Natural killer cell (primary cell): ENCODE measurements at regions not wholly inside any gene's neighbourhood (a gene's known extent, or its start where the extent isn't known, plus 50 kb on each side); places are given as distances from the start of the nearest gene placed in this dataset.

Experiments
- ATAC-seq, 3 donors: fragments of 150-1000 bp in 2 of 3; fragments of 200-7000 bp in 1 of 3; cut with Tn5 transposase; 1 replicate in 1 of 3; 2 replicates in 2 of 3; pipeline ENCODE4 v1.10.0; 2021; ENCODE audit warnings: mild to moderate bottlenecking in 2 of 3, moderate library complexity in 2 of 3
- DNase-seq, 2 donors: peaks; one replicate each; pipeline versions ENCODE4 v3.0.0 to v3.0.0-alpha.2; 2013 to 2021; ENCODE audit warnings: mixed read lengths in 1 of 2
- H3K27ac ChIP-seq: one replicate; pipeline ENCODE4 v1.5.1; 2013; ENCODE audit warnings: mild to moderate bottlenecking, low read length
- H3K27me3 ChIP-seq: one replicate; pipeline ENCODE4 v1.6.1; 2013; ENCODE audit warnings: low read length; ENCODE audit not compliant: control insufficient read depth, insufficient read depth
- H3K36me3 ChIP-seq: one replicate; pipeline ENCODE4 v1.6.1; 2013; ENCODE audit warnings: low read length; ENCODE audit not compliant: control insufficient read depth, insufficient read depth
- H3K4me1 ChIP-seq: one replicate; pipeline ENCODE4 v1.6.1; 2013; ENCODE audit warnings: low read length; ENCODE audit not compliant: control insufficient read depth, insufficient read depth
- H3K4me3 ChIP-seq: one replicate; pipeline ENCODE4 v1.5.1; 2013; ENCODE audit warnings: low read length
- H3K9me3 ChIP-seq: one replicate; pipeline ENCODE4 v1.6.1; 2013; ENCODE audit warnings: low read length; ENCODE audit not compliant: control insufficient read depth, insufficient read depth
- H3K27ac Mint-ChIP-seq, 2 donors: one replicate each; pipeline ENCODE4 v1.8.0; 2022; ENCODE audit warnings: mild to moderate bottlenecking in 2 of 2, mixed read lengths in 2 of 2, moderate library complexity in 1 of 2
- H3K27me3 Mint-ChIP-seq, 2 donors: one replicate each; pipeline ENCODE4 v1.8.0; 2022; ENCODE audit warnings: low read depth in 2 of 2, mixed read lengths in 2 of 2
- H3K36me3 Mint-ChIP-seq: one replicate; pipeline ENCODE4 v1.8.0; 2022; ENCODE audit warnings: mixed read lengths
- H3K4me1 Mint-ChIP-seq, 2 donors: one replicate each; pipeline ENCODE4 v1.8.0; 2022; ENCODE audit warnings: mixed read lengths in 2 of 2
- H3K4me3 Mint-ChIP-seq: one replicate; pipeline ENCODE4 v1.8.0; 2022; ENCODE audit warnings: mild to moderate bottlenecking, moderate library complexity, mixed read lengths
- H3K9me3 Mint-ChIP-seq, 2 donors: one replicate each; pipeline ENCODE4 v1.8.0; 2022; ENCODE audit warnings: mixed read lengths in 2 of 2
- CTCF ChIP-seq: fragments of 200-600 bp; IDR thresholded peaks from one replicate; pipeline ENCODE4 v1.8.0; 2022; ENCODE audit warnings: antibody characterized with exemption
- WGBS: methylation state at CpG from one replicate; pipeline ENCODE4 v1.1.7; 2013; ENCODE audit warnings: missing lambda C conversion rate; ENCODE audit not compliant: insufficient coverage; 5-methylcytosine and 5-hydroxymethylcytosine counted together
- intact Hi-C: fragments of 100-400 bp; cut with micrococcal nuclease; formaldehyde crosslinking; loops from one replicate; pipeline ENCODE4 v1.14.2; 2022

- peaks cover 7 to 13% of the 10 kb centered on the region in 2 donors for H3K9me3 Mint-ChIP-seq
- Histone ChIP-seq H3K27me3 (no peaks in the 10 kb centered on the region), H3K36me3 (no peaks in the 10 kb centered on the region), H3K4me3 (no peak overlapping the region), H3K9me3 (no peaks in the 10 kb centered on the region), H3K27ac (no peak overlapping the region), H3K4me1 (no peaks in the 10 kb centered on the region)
- DNase-seq, result no peak
- H3K4me1 Mint-ChIP-seq, result no peaks in the 10 kb centered on the region
- no peak for ATAC-seq
- H3K27ac Mint-ChIP-seq, result no peak overlapping the region
- no peaks in the 10 kb centered on the region for H3K36me3 Mint-ChIP-seq
- intact Hi-C loops, result no loop called here
- H3K27me3 Mint-ChIP-seq, result no peaks in the 10 kb centered on the region
- TF ChIP-seq CTCF, result no peak
- H3K4me3 Mint-ChIP-seq, result no peak overlapping the region
These were observed 420.9 kb upstream of the SOX9 start for GRCh38 chr17:71699907-71700306.

- H3K27me3 Mint-ChIP-seq, result no peaks in the 10 kb centered on the region
- Histone ChIP-seq H3K4me3 (no peak overlapping the region), H3K4me1 (no peaks in the 10 kb centered on the region), H3K36me3 (no peaks in the 10 kb centered on the region), H3K27me3 (no peaks in the 10 kb centered on the region), H3K27ac (no peak overlapping the region), H3K9me3 (no peaks in the 10 kb centered on the region)
- 91% methylated on average over 2 of the region's 2 CpGs for WGBS
- H3K27ac Mint-ChIP-seq, result no peak overlapping the region
- ATAC-seq, result no peak
- no peak overlapping the region for H3K4me3 Mint-ChIP-seq
- no peak for TF ChIP-seq CTCF
- H3K36me3 Mint-ChIP-seq, result no peaks in the 10 kb centered on the region
- peaks cover 6% of the 10 kb centered on the region in 2 donors for H3K9me3 Mint-ChIP-seq
- intact Hi-C loops, result no loop called here
- no peaks in the 10 kb centered on the region for H3K4me1 Mint-ChIP-seq
- DNase-seq, result no peak
These were observed 417.1 kb upstream of the SOX9 start for GRCh38 chr17:71703701-71704100.

GRCh38 chr17:71709271-71709890 lies 411.4 kb upstream of the SOX9 start:
- peaks cover 7% of the 10 kb centered on the region in 2 donors for H3K9me3 Mint-ChIP-seq
- Histone ChIP-seq H3K36me3 (no peaks in the 10 kb centered on the region), H3K4me1 (no peaks in the 10 kb centered on the region), H3K27me3 (no peaks in the 10 kb centered on the region), H3K9me3 (no peaks in the 10 kb centered on the region), H3K27ac (no peak overlapping the region), H3K4me3 (no peak overlapping the region)
- no peak for DNase-seq
- no peaks in the 10 kb centered on the region for H3K27me3 Mint-ChIP-seq
- ATAC-seq, result no peak
- H3K36me3 Mint-ChIP-seq, result no peaks in the 10 kb centered on the region
- H3K27ac Mint-ChIP-seq, result no peak overlapping the region
- H3K4me1 Mint-ChIP-seq, result no peaks in the 10 kb centered on the region
- TF ChIP-seq CTCF, result no peak
- H3K4me3 Mint-ChIP-seq, result no peak overlapping the region
- 70% methylated on average over 3 of the region's 3 CpGs for WGBS
- intact Hi-C loops, result no loop called here

GRCh38 chr17:71709946-71710345 lies 410.9 kb upstream of the SOX9 start:
- 74% methylated on average over 4 of the region's 4 CpGs for WGBS
- ATAC-seq, result no peak
- H3K9me3 Mint-ChIP-seq, result peaks cover 5 to 7% of the 10 kb centered on the region in 2 donors

More at GRCh38 chr17:71709946-71710345, 410.9 kb upstream of the SOX9 start:
- no peak overlapping the region for H3K27ac Mint-ChIP-seq
- no peaks in the 10 kb centered on the region for H3K4me1 Mint-ChIP-seq
- no peak for TF ChIP-seq CTCF
- intact Hi-C loops, result no loop called here
- H3K36me3 Mint-ChIP-seq, result no peaks in the 10 kb centered on the region
- H3K4me3 ChIP-seq, result no peak overlapping the region
- no peaks in the 10 kb centered on the region for H3K4me1 ChIP-seq
- no peaks in the 10 kb centered on the region for H3K27me3 ChIP-seq
- no peak for DNase-seq
- no peak overlapping the region for H3K27ac ChIP-seq
- no peaks in the 10 kb centered on the region for H3K36me3 ChIP-seq
- H3K27me3 Mint-ChIP-seq, result no peaks in the 10 kb centered on the region
- no peaks in the 10 kb centered on the region for H3K9me3 ChIP-seq
- no peak overlapping the region for H3K4me3 Mint-ChIP-seq
